ENCODE measurements at regions not wholly inside any gene's neighbourhood (a gene's known extent, or its start where the extent isn't known, plus 50 kb on each side); places are given as distances from the start of the nearest gene placed in this dataset.

- Mint-ChIP-seq H3K9me3 (no peaks in the 10 kb centered on the region), H3K27me3 (ENCODE audit: low read depth) (no peaks in the 10 kb centered on the region), H3K4me3 (no peak overlapping the region), H3K36me3 (no peaks in the 10 kb centered on the region), H3K27ac (0 out of 2 replicates have a peak overlapping the region, but pooled peaks have one; percentile 3), H3K4me1 (peaks cover 7% of the 10 kb centered on the region)
- ATAC-seq = peak; percentile 63
- ChIA-PET POLR2A (no interaction called here), CTCF (no interaction called here)
- DNase-seq (ENCODE audit: low spot score) = no peak
- no peak for TF ChIP-seq MXD4 (CRISPR knock-in tag; IDR thresholded peaks at IDR 0.05; ENCODE audit: borderline replicate concordance)
- no peak for TF ChIP-seq NFYB (CRISPR knock-in tag; conservative IDR thresholded peaks at IDR 0.05; ENCODE audit: low read depth)
- TF ChIP-seq SMAD3 (CRISPR knock-in tag; IDR thresholded peaks at IDR 0.05; ENCODE audit: borderline replicate concordance) = no peak
- no peak for TF ChIP-seq TCF7 (CRISPR knock-in tag; IDR thresholded peaks at IDR 0.05; ENCODE audit: low read depth)
- TF ChIP-seq ZBTB43 (CRISPR knock-in tag; IDR thresholded peaks at IDR 0.05) = no peak
- TF ChIP-seq ELF4 (CRISPR knock-in tag; IDR thresholded peaks at IDR 0.05; ENCODE audit: low read depth) = no peak
- TF ChIP-seq RORB (CRISPR knock-in tag; IDR thresholded peaks at IDR 0.05) = no peak
- TF ChIP-seq ZNF263 (CRISPR knock-in tag; IDR thresholded peaks at IDR 0.05; ENCODE audit: low read depth) = no peak
- no peak for TF ChIP-seq NR2C2 (CRISPR knock-in tag; IDR thresholded peaks at IDR 0.05)
- no peak for TF ChIP-seq GABPB1 (CRISPR knock-in tag; IDR thresholded peaks at IDR 0.05)
- TF ChIP-seq FOXP1 (CRISPR knock-in tag; IDR thresholded peaks at IDR 0.05; ENCODE audit: borderline replicate concordance) = no peak
Observed at GRCh38 chr5:92749943-92750342, 831.1 kb downstream of the NR2F1-AS1 start.

GRCh38 chr5:92748072-92748676 lies 832.8 kb downstream of the NR2F1-AS1 start:
- TF ChIP-seq ZNF671 (CRISPR knock-in tag; IDR thresholded peaks at IDR 0.05) (no peak), E2F1 (CRISPR knock-in tag; IDR thresholded peaks at IDR 0.05) (no peak)
- no peak for ATAC-seq
- H3K9me3 Mint-ChIP-seq = no peaks in the 10 kb centered on the region
- H3K36me3 Mint-ChIP-seq = no peaks in the 10 kb centered on the region
- no peak overlapping the region for H3K27ac Mint-ChIP-seq
- no peak overlapping the region for H3K4me3 Mint-ChIP-seq
- H3K27me3 Mint-ChIP-seq (ENCODE audit: low read depth) = no peaks in the 10 kb centered on the region
- H3K4me1 Mint-ChIP-seq = peaks cover 7% of the 10 kb centered on the region
- ChIA-PET POLR2A (no interaction called here), CTCF (no interaction called here)
- DNase-seq (ENCODE audit: low spot score) = no peak

GRCh38 chr5:92741906-92742305 lies 839.1 kb downstream of the NR2F1-AS1 start:
- no peak for DNase-seq (ENCODE audit: low spot score)
- Mint-ChIP-seq H3K36me3 (no peaks in the 10 kb centered on the region), H3K27ac (no peak overlapping the region), H3K4me3 (no peak overlapping the region), H3K4me1 (no peaks in the 10 kb centered on the region), H3K9me3 (peaks cover 4% of the 10 kb centered on the region; the same call in 1 of the 2 replicates), H3K27me3 (ENCODE audit: low read depth) (no peaks in the 10 kb centered on the region)
- ATAC-seq = no peak
- ChIA-PET CTCF (no interaction called here), POLR2A (no interaction called here)
- TF ChIP-seq ZMAT4 (CRISPR knock-in tag; IDR thresholded peaks at IDR 0.05) (no peak), MAX (CRISPR knock-in tag; IDR thresholded peaks at IDR 0.05) (no peak), JAZF1 (CRISPR knock-in tag; IDR thresholded peaks at IDR 0.05) (no peak), ZNF396 (CRISPR knock-in tag; IDR thresholded peaks at IDR 0.05; ENCODE audit: borderline replicate concordance) (no peak), TP53 (CRISPR knock-in tag; IDR thresholded peaks at IDR 0.05) (no peak), KAT7 (CRISPR knock-in tag; IDR thresholded peaks at IDR 0.05; ENCODE audit: borderline replicate concordance) (no peak), ESRRA (CRISPR knock-in tag; IDR thresholded peaks at IDR 0.05; ENCODE audit: borderline replicate concordance) (no peak), USF2 (CRISPR knock-in tag; IDR thresholded peaks at IDR 0.05) (no peak), ZNF423 (CRISPR knock-in tag; IDR thresholded peaks at IDR 0.05) (no peak), IRF2 (CRISPR knock-in tag; IDR thresholded peaks at IDR 0.05; ENCODE audit: borderline replicate concordance, low read depth) (no peak), NR1H2 (CRISPR knock-in tag; IDR thresholded peaks at IDR 0.05) (no peak), ZNF263 (CRISPR knock-in tag; IDR thresholded peaks at IDR 0.05; ENCODE audit: low read depth) (no peak), ZBTB21 (CRISPR knock-in tag; IDR thresholded peaks at IDR 0.05; ENCODE audit: borderline replicate concordance) (no peak), SOX15 (CRISPR knock-in tag; IDR thresholded peaks at IDR 0.05) (no peak), MLX (CRISPR knock-in tag; IDR thresholded peaks at IDR 0.05) (no peak), RORB (CRISPR knock-in tag; IDR thresholded peaks at IDR 0.05) (no peak)
